A549 (cell line): ENCODE measurements at regions not wholly inside any gene's neighbourhood (a gene's known extent, or its start where the extent isn't known, plus 50 kb on each side); places are given as distances from the start of the nearest gene placed in this dataset.

ENCODE experiments used
- ATAC-seq, 2 experiments: fragments of 200-7000 bp in 1 of 2; fragments of >200 bp in 1 of 2; cut with Nextera tagmentation in 1 of 2; cut with Tn5 transposase in 1 of 2; 3 replicates each; pipeline versions ENCODE4 v1.8.0 to v1.9.1; 2018 to 2020; ENCODE audit warnings: mild to moderate bottlenecking in 1 of 2, moderate library complexity in 1 of 2
- CTCF ChIA-PET: fragments of 300-600 bp; sonication (Branson Sonifier 250); formaldehyde crosslinking; extraction: SDS; loops from one replicate; lab custom pipeline; 2021; ENCODE audit warnings: antibody characterized with exemption, inconsistent platforms; lab: Yijun Ruan, JAX
- POLR2A ChIA-PET: fragments of 350-600 bp; formaldehyde crosslinking; extraction: SDS; loops from one replicate; lab custom pipeline; 2021; ENCODE audit warnings: antibody characterized with exemption, inconsistent platforms; lab: Yijun Ruan, JAX
- DNase-seq, 2 experiments: peaks; one replicate each; pipeline versions ENCODE4 v3.0.0 to v3.0.0-alpha.2; 2011 to 2016; ENCODE audit warnings: low read depth in 1 of 2, low spot score in 1 of 2
- FAIRE-seq: peaks from 2 replicates; lab custom pipeline; 2011; peaks lifted over from hg19 to GRCh38; lab: Jason Lieb, UNC
- H3K27ac ChIP-seq, 2 experiments: fragments of >200 bp; sonication (Bioruptor Twin); formaldehyde crosslinking; 3 replicates each; pipeline ENCODE4 v1.5.1; 2016 to 2017
- H3K4me1 ChIP-seq: fragments of >200 bp; sonication (Bioruptor Twin); formaldehyde crosslinking; 3 replicates; pipeline ENCODE4 v1.6.1; 2016
- H3K4me2 ChIP-seq: fragments of >200 bp; sonication (Bioruptor Twin); formaldehyde crosslinking; 3 replicates; pipeline ENCODE4 v1.6.1; 2016
- H3K4me3 ChIP-seq: fragments of >200 bp; sonication (Bioruptor Twin); formaldehyde crosslinking; 3 replicates; pipeline ENCODE4 v1.5.1; 2016
- H3K9me3 ChIP-seq: fragments of >200 bp; sonication (Bioruptor Twin); formaldehyde crosslinking; 3 replicates; pipeline ENCODE4 v1.6.1; 2016
- BHLHE40 ChIP-seq: IDR thresholded peaks from 2 replicates; pipeline ENCODE4 v1.6.1; 2012; ENCODE audit warnings: low read depth, low read length, inconsistent platforms
- CBX2 ChIP-seq: fragments of 200-600 bp; sonication (generic); IDR thresholded peaks from 2 replicates; pipeline ENCODE4 v1.6.1; 2016; ENCODE audit warnings: low read depth, mild to moderate bottlenecking, borderline replicate concordance
- EHF ChIP-seq: fragments of 250-450 bp; sonication (Bioruptor Pico); IDR thresholded peaks from 2 replicates; pipeline ENCODE4 v1.5.0; 2020; ENCODE audit warnings: mild to moderate bottlenecking
- EP300 ChIP-seq, 2 experiments: fragments of >200 bp; sonication (Bioruptor Twin); formaldehyde crosslinking; IDR thresholded peaks; 2 replicates in 1 of 2; 3 replicates in 1 of 2; pipeline ENCODE4 v1.6.1; 2016 to 2017
- ESRRA ChIP-seq: fragments of 150-350 bp; IDR thresholded peaks from 2 replicates; pipeline ENCODE4 v1.6.1; 2014; ENCODE audit warnings: mild to moderate bottlenecking, low read length, borderline replicate concordance
- GATA3 ChIP-seq: IDR thresholded peaks from 2 replicates; pipeline ENCODE4 v1.6.1; 2012; ENCODE audit warnings: borderline replicate concordance
- HEYL ChIP-seq: fragments of 250-450 bp; sonication (Bioruptor Pico); IDR thresholded peaks from 2 replicates; pipeline ENCODE4 v1.8.0; 2021; ENCODE audit warnings: mild to moderate bottlenecking, moderate library complexity
- JUN ChIP-seq, 2 experiments: fragments of >200 bp; sonication (Bioruptor Twin); formaldehyde crosslinking; IDR thresholded peaks; 2 replicates in 1 of 2; 3 replicates in 1 of 2; pipeline ENCODE4 v1.6.1; 2016 to 2017
- MAFK ChIP-seq: fragments of 450-650 bp; IDR thresholded peaks from 2 replicates; pipeline ENCODE4 v1.6.1; 2014; ENCODE audit not compliant: partially characterized antibody
- MAX ChIP-seq: IDR thresholded peaks from 2 replicates; pipeline ENCODE4 v1.6.1; 2012
- MAZ ChIP-seq: fragments of 150-350 bp; IDR thresholded peaks from 2 replicates; pipeline ENCODE4 v1.6.1; 2014; ENCODE audit warnings: antibody characterized with exemption, low read depth, low read length, borderline replicate concordance
- NR3C1 ChIP-seq: fragments of >200 bp; sonication (Bioruptor Twin); formaldehyde crosslinking; IDR thresholded peaks from 3 replicates; pipeline ENCODE4 v1.6.1; 2017
- PHF8 ChIP-seq: fragments of 200-600 bp; sonication (generic); IDR thresholded peaks from 2 replicates; pipeline ENCODE4 v1.6.1; 2016; ENCODE audit warnings: low read depth, mild to moderate bottlenecking, antibody characterized with exemption, moderate library complexity, borderline replicate concordance
- RFX5 ChIP-seq: fragments of 450-650 bp; IDR thresholded peaks from 2 replicates; pipeline ENCODE4 v1.7.1; 2014; ENCODE audit warnings: antibody characterized with exemption, mild to moderate bottlenecking, moderate library complexity
- RNF2 ChIP-seq: fragments of 200-600 bp; sonication (generic); IDR thresholded peaks from 2 replicates; pipeline ENCODE4 v1.6.1; 2016; ENCODE audit warnings: low read depth, mild to moderate bottlenecking, antibody characterized with exemption, moderate library complexity, borderline replicate concordance
- SMC3 ChIP-seq: fragments of >200 bp; sonication (Bioruptor Twin); formaldehyde crosslinking; IDR thresholded peaks from 3 replicates; pipeline ENCODE4 v1.6.1; 2018; ENCODE audit warnings: inconsistent platforms
- SREBF2 ChIP-seq: fragments of 450-650 bp; IDR thresholded peaks from 2 replicates; pipeline ENCODE4 v1.6.1; 2014; ENCODE audit warnings: mild to moderate bottlenecking, moderate library complexity
- TFCP2L1 ChIP-seq: fragments of 250-450 bp; sonication (Bioruptor Pico); IDR thresholded peaks from 2 replicates; pipeline ENCODE4 v1.5.0; 2021; ENCODE audit warnings: mild to moderate bottlenecking
- ZFP36 ChIP-seq: fragments of 450-650 bp; IDR thresholded peaks from 2 replicates; pipeline ENCODE4 v1.6.1; 2014; ENCODE audit warnings: borderline replicate concordance; ENCODE audit not compliant: partially characterized antibody
- ZSCAN20 ChIP-seq: fragments of 250-450 bp; sonication (Bioruptor Pico); IDR thresholded peaks from 2 replicates; pipeline ENCODE4 v1.8.0; 2022; ENCODE audit warnings: mild to moderate bottlenecking, moderate library complexity
- WGBS: methylation state at CpG from one replicate; pipeline ENCODE4 v1.1.6; 2017; ENCODE audit errors: missing lambda C conversion rate; 5-methylcytosine and 5-hydroxymethylcytosine counted together
- TF ChIP-seq, protein P1 (sequence below): fragments of >200 bp; sonication (Bioruptor Twin); formaldehyde crosslinking; IDR thresholded peaks from 3 replicates; pipeline ENCODE4 v1.5.1; 2016
- TF ChIP-seq, protein P2 (sequence below): IDR thresholded peaks from 2 replicates; pipeline ENCODE4 v1.6.1; 2012

- no peak overlapping the region for H3K27ac ChIP-seq
- no peaks in the 10 kb centered on the region for H3K4me1 ChIP-seq
- no peak for ATAC-seq
- no peak for TF ChIP-seq MAX
- no peak for TF ChIP-seq ZSCAN20
- TF ChIP-seq ESRRA, result no peak
- no peak for TF ChIP-seq ZFP36
- TF ChIP-seq MAFK, result no peak
- TF ChIP-seq BHLHE40, result no peak
- TF ChIP-seq, protein P1, sequence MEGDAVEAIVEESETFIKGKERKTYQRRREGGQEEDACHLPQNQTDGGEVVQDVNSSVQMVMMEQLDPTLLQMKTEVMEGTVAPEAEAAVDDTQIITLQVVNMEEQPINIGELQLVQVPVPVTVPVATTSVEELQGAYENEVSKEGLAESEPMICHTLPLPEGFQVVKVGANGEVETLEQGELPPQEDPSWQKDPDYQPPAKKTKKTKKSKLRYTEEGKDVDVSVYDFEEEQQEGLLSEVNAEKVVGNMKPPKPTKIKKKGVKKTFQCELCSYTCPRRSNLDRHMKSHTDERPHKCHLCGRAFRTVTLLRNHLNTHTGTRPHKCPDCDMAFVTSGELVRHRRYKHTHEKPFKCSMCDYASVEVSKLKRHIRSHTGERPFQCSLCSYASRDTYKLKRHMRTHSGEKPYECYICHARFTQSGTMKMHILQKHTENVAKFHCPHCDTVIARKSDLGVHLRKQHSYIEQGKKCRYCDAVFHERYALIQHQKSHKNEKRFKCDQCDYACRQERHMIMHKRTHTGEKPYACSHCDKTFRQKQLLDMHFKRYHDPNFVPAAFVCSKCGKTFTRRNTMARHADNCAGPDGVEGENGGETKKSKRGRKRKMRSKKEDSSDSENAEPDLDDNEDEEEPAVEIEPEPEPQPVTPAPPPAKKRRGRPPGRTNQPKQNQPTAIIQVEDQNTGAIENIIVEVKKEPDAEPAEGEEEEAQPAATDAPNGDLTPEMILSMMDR, result no peak
- no peak overlapping the region for H3K4me3 ChIP-seq
- CTCF ChIA-PET, result no interaction called here
- POLR2A ChIA-PET, result no interaction called here
- 46% methylated on average over 11 of the region's 11 CpGs for whole genome bisulfite sequencing
- no peak for DNase-seq
- no peak for FAIRE-seq
- H3K4me2 ChIP-seq, result no peak overlapping the region
- H3K9me3 ChIP-seq, result no peaks in the 10 kb centered on the region
Measured at GRCh38 chr4:59180161-59180560, 2020.0 kb upstream of the ADGRL3 start.

DNA sequence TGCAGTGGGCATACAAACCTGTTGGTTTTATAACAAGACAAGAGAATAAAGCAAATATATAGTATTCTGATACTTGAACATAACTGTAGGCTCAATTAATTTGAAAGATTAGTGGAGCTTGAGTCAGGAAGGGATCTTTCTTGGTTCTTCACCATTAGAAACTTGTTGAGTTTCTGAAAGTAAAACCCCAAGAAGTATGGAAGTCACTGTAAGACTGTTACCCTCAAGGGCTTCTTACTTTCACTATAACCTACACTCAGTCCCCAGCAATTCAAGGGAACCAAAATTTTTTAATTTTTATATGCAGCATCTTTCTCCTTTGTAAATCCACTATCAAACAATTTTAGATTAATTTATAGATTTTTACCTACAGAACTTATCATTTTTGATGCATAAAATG is 2019.2 kb upstream of the ADGRL3 start:
- FAIRE-seq, result no peak
- Histone ChIP-seq H3K9me3 (no peaks in the 10 kb centered on the region), H3K4me1 (no peaks in the 10 kb centered on the region), H3K27ac (no peak overlapping the region), H3K4me3 (no peak overlapping the region), H3K4me2 (no peak overlapping the region)
- no peak for ATAC-seq
- DNase-seq, result no peak
- ChIA-PET CTCF (no interaction called here), POLR2A (no interaction called here)
- no peak for TF ChIP-seq SREBF2
- no peak for TF ChIP-seq JUN (IDR thresholded peaks at IDR 0.05)
- no peak for TF ChIP-seq MAX
- no peak for TF ChIP-seq RNF2
- no peak for TF ChIP-seq HEYL (CRISPR knock-in tag)
- TF ChIP-seq PHF8, result no peak
- no peak for TF ChIP-seq MAZ

DNA sequence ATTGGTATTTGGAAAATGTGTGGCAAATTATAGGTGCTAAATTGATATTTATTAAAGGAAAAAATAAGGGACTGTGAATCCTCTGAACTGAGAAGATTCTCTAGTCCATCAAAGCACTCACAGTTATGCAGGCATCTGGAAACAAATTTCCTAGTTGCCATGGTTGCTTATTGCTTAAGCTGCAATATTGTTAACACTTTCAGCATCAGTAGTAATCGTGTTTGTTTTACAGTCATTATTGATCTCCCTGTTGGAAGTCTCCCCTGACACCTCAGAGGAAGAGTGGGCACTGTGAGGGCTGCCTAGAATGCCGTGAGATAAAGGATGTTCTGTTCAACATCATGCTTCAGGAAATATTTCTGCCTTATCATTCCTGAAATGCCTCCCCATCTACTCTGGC is 2004.3 kb upstream of the ADGRL3 start:
- WGBS, result 14% methylated on average over 2 of the region's 2 CpGs
- Histone ChIP-seq H3K27ac (no peak overlapping the region), H3K4me2 (no peak overlapping the region), H3K4me1 (no peaks in the 10 kb centered on the region), H3K9me3 (no peaks in the 10 kb centered on the region), H3K4me3 (no peak overlapping the region)
- POLR2A ChIA-PET, result no interaction called here
- DNase-seq (no peak), ATAC-seq (no peak), FAIRE-seq (no peak)
- CTCF ChIA-PET, result no interaction called here
- TF ChIP-seq GATA3 (no peak), TFCP2L1 (no peak), PHF8 (no peak), CBX2 (no peak)
- TF ChIP-seq, all 56 proteins: peak for 0

DNA sequence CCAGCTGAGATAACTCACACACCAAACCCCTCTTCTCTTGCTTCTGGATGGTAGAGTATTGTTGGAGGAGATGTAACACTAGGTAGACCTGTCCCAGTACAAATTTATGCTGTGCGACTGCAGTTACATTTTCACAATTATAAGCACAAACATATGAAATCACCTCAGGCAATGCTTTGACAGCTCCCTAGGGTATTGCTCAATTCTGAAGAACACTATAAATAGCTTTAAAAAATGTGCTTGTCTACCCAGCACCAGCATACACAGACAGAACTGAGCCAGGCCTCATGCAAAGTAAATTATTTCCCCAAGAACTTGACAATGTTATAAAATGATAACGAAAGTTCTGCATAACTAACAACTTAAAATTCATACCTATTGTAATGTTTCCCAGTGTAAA is 1999.1 kb upstream of the ADGRL3 start:
- ChIA-PET POLR2A (no interaction called here), CTCF (no interaction called here)
- no peak for DNase-seq
- H3K27ac ChIP-seq, result no peak overlapping the region
- ATAC-seq, result no peak
- H3K4me2 ChIP-seq, result no peak overlapping the region
- H3K4me3 ChIP-seq, result no peak overlapping the region
- WGBS, result 58% methylated on average over 2 of the region's 2 CpGs
- no peak for FAIRE-seq
- no peaks in the 10 kb centered on the region for H3K4me1 ChIP-seq
- no peaks in the 10 kb centered on the region for H3K9me3 ChIP-seq
- TF ChIP-seq, protein P2, sequence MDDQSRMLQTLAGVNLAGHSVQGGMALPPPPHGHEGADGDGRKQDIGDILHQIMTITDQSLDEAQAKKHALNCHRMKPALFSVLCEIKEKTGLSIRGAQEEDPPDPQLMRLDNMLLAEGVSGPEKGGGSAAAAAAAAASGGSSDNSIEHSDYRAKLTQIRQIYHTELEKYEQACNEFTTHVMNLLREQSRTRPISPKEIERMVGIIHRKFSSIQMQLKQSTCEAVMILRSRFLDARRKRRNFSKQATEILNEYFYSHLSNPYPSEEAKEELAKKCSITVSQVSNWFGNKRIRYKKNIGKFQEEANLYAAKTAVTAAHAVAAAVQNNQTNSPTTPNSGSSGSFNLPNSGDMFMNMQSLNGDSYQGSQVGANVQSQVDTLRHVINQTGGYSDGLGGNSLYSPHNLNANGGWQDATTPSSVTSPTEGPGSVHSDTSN, result no peak
- TF ChIP-seq NR3C1 (no peak), EHF (CRISPR knock-in tag) (no peak), BHLHE40 (no peak), RFX5 (no peak), GATA3 (no peak), EP300 (IDR thresholded peaks at IDR 0.05) (no peak), SMC3 (no peak)
